Effector CD4-positive, alpha-beta T cell (primary cell): ENCODE measurements at regions not wholly inside any gene's neighbourhood (a gene's known extent, or its start where the extent isn't known, plus 50 kb on each side); places are given as distances from the start of the nearest gene placed in this dataset.
"Not testable (repeated sequence)": the region's sequence is repeated elsewhere in the genome, so short reads cannot be mapped to it uniquely, and the experiment has no call there.

Experiments
- DNase-seq: peaks from one replicate; pipeline ENCODE4 v3.0.0-alpha.2; 2020

GRCh38 chr2:220753486-220753885 is 818.6 kb downstream of the EPHA4 start:
- DNase-seq: no peak

DNA sequence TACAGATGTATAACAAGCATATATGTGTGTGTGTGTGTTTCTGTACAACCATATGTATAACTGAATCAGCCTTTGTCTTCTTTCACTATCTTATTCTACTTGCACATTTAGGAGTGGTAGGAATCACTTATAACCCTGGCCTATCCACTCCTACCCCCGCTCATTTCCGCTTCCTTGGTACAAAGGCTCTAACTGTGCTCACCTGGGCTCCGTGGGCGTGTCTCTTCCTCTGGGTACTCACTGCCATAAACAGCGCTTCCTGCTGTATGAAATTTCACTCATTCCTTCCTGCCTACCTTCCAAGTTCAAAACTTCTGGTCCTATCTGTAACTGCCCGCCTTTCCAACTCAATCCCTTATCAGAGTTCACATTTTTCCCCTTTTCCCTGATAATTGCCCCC is 815.5 kb downstream of the EPHA4 start:
- DNase-seq: no peak

DNA sequence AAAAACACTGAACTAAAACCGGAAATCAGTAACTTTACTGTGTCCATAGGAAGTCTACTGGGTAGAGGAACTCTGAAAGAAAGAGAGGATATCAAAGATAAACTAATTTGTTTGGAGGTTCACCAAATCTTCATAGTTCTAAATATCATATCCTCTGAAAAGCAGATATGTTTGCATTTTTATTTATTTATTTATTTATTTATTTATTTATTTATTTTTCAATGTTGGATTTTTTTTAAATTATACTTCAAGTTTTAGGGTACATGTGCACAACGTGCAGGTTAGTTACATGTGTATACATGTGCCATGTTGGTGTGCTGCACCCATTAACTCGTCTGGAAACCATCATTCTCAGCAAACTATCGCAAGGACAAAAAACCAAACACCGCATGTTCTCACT is 813.7 kb downstream of the EPHA4 start:
- not testable (repeated sequence) for DNase-seq

DNA sequence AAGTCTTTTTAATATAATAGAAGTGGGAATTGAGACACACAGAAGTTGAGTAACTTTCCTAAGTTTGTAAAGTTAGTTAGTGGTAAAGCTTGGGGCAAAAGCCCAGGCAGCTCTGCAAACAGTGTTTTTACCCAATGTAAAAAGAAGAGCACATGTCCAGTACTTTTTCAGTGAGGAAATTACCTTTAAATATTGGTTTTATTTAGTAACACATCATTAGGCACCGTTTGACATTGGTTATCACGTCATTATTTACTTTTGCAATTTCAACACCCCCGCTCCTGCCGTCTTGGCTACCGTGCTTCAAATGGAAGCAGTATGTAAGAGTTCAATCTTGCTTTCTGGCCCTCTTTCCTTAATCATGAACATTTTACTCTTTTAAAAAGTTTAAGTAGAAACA is 807.9 kb downstream of the EPHA4 start:
- no peak for DNase-seq

GRCh38 chr2:220767591-220768255 is 804.4 kb downstream of the EPHA4 start:
- no peak for DNase-seq

- DNase-seq: no peak
Observed at GRCh38 chr2:220775856-220776488, 796.1 kb downstream of the EPHA4 start.

- DNase-seq: not testable (repeated sequence)
Observed at GRCh38 chr2:220779076-220779475, 793.0 kb downstream of the EPHA4 start.

- no peak for DNase-seq
Observed at GRCh38 chr2:220779511-220779910, 792.6 kb downstream of the EPHA4 start.

GRCh38 chr2:220779931-220780330 is 792.2 kb downstream of the EPHA4 start:
- no peak for DNase-seq

- no peak for DNase-seq
Observed at GRCh38 chr2:220781622-220782241, 790.4 kb downstream of the EPHA4 start.

- no peak for DNase-seq
Observed at GRCh38 chr2:220782609-220783113, 789.4 kb downstream of the EPHA4 start.

DNA sequence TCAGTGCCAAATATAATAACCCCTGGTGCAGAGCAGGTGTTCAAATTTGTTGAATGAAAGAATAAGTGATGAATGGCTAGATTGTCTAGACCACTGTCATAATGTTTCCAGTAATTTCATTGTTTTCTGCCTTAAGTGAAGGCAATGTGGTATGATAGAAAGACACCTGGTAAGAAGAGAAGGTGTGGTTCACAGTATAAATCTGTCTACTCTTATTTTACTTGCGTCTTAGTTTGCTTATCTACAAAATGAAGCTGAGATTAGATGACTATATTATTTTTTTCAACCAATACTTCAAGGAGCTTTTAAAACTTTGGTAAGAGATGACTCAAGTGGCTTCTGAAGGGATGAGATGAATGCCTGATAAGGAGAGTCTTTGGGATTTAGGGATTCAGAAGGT is 788.4 kb downstream of the EPHA4 start:
- DNase-seq: no peak

DNA sequence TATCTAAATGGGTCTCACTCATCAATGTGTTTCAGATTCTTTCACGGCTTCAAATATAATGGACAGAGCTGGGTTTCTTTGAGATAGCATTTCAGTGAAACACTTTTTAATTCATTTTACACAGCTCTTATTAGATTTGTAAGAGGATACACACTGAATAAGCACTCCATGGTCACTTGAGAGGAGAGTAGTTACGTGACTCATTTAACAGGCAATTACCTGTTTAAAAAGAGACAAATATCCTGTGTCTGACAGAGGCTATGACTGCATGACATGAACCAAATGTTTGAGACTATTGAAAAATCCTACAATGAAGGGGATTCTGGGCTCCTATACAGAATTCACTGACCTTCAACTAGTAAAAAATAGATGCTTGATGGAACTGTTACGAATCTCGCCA is 786.9 kb downstream of the EPHA4 start:
- DNase-seq: no peak

GRCh38 chr2:220786216-220786615 is 785.9 kb downstream of the EPHA4 start:
- DNase-seq: no peak

DNA sequence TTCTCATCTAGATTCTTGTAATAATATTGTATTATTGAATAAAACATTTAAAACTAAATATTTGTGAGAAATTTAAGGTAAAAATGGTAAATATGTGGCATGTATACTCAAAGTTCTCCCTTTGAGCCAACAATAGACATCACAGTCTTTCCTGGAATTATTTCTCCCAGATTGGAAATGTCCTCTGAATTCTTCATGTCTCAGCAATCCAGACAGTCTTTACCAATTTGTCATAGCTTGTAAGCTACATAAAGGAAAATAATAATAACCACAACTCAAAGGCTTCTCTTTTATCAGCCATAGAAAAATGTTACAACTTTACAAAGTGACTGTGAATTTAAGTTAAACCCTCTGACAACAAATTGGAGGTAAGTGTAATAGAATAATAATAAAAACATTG is 784.9 kb downstream of the EPHA4 start:
- no peak for DNase-seq

DNA sequence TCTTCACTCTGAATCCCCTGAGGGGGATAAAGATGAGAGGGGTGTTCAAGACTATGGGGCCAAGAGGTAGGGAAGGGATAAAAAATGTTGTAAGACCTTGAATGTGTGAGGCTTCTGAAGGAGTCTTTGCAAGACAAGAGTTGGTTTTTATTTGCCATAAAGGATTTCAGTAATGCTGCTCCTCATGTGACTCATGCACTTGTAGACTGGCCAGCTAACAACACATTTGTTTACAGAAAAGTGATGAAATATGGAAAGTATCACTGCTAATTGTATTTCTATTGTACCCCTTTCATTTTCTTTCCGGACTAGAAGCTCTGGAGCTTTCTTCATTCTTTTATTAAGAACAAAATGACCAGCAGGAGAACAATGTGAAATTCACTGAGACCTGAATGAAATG is 782.1 kb downstream of the EPHA4 start:
- no peak for DNase-seq

DNA sequence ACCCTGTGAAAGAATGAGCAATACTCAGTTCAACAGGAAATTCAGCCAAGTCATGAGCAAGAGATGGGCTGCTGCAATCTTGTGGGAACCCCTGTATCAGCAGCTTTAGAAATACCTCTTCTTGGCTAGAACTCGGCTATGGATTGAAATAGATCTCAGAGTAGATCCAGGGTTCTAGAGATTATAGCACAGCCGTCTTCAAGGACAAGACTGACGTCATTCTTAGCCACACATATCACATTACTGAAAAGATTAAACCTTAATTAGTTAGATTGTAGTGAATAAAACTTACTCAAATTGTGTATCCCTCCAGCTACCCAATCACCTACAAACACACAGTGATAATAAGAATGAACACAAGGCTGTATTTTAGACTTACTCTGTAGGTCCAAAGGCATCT is 776.4 kb downstream of the EPHA4 start:
- DNase-seq: no peak

- DNase-seq: no peak
Observed at GRCh38 chr2:220811115-220811514, 761.0 kb downstream of the EPHA4 start.

DNA sequence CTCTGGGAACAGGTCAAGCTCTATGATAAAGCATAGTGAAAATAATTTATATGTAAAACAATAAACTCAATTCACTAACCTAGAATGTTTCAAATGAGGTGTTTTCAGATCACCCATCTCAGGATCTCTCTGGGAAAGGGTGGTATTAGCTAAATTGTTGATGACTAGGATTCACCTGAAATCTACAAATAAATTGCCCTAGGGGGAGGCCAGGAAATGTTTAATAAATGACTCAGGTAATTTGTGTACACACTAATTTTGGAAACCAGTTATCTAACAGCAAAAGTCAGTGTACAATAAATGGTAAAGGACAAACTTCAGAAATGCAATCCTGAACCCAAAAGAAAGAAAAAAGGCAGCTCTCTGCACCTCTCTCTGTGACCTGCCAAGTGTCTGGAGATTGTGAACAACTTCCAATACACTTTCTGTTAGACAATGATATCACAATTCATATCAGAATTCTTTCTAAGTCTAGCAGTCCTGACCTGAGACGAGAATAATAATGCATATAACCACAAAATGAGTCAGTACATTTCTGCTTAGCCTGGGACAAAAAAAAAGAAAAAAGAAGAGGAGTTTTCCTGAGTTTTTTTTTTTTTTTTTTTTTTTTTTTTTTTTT is 760.0 kb downstream of the EPHA4 start:
- DNase-seq: no peak

GRCh38 chr2:220814441-220814840 is 757.7 kb downstream of the EPHA4 start:
- no peak for DNase-seq

- no peak for DNase-seq
Observed at GRCh38 chr2:220815698-220816097, 756.4 kb downstream of the EPHA4 start.

- DNase-seq: no peak
Observed at GRCh38 chr2:220821683-220822082, 750.4 kb downstream of the EPHA4 start.

DNA sequence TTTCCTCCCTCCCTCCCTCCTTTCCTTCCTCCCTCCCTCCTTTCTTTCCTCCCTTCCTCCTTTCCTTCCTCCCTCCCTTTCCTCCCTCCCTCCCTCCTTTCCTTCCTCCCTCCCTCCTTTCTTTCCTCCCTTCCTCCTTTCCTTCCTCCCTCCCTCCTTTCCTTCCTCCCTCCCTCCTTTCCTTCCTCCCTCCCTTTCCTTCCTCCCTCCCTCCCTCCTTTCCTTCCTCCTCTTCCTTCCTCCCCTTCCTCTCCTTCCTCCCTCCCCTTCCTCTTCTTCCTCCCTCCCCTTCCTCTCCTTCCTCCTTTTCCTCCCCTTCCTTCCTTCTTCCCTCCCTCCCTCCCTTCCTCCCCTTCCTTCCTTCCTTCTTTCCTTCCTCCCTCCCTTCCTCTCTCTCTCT is 748.5 kb downstream of the EPHA4 start:
- DNase-seq: not testable (repeated sequence)

- DNase-seq: no peak
Observed at GRCh38 chr2:220833446-220833845, 738.7 kb downstream of the EPHA4 start.
